ENCODE measurements at regions not wholly inside any gene's neighbourhood (a gene's known extent, or its start where the extent isn't known, plus 50 kb on each side); places are given as distances from the start of the nearest gene placed in this dataset.
A peak's percentile ranks its signal among the peaks of the same experiment; 100 is the strongest.

DNA sequence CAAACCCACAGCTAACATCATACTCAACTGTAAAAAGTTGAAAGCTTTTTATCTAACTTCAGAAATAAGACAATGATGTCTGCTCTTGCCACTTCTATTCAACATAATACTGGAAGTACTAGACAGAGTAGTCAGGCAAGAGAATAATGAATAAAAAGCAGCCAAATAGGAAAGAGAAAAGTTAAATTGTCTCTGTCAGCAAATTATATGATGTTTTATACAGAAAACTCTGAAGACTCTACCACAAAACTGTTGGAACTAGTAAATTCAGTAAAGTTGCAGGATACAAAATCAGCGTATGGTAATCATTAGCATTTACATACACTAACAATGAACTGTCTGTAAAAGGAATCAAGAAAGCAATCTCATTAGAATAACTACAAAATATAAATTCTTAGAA lies 752.9 kb upstream of the CT83 start:
- DNase-seq = no peak

DNA sequence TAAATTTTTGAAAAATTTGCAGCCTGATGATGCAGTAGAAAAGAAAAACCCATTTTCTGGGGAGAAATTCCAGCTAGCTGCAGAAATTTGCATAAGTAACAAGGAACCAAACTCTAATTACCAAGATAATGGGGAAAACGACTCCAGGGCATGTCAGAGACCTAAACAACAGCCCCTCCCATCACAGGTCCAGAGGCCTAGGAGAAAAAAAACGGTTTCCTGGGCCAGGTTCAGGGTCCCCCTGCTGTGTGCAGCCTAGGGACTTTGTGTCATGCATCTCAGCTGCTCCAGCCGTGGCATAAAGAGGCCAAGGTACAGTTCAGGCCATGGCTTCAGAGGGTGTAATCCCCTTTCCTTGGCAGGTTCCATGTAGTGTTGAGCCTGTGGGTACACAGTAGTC lies 733.7 kb upstream of the CT83 start:
- DNase-seq = no peak

DNA sequence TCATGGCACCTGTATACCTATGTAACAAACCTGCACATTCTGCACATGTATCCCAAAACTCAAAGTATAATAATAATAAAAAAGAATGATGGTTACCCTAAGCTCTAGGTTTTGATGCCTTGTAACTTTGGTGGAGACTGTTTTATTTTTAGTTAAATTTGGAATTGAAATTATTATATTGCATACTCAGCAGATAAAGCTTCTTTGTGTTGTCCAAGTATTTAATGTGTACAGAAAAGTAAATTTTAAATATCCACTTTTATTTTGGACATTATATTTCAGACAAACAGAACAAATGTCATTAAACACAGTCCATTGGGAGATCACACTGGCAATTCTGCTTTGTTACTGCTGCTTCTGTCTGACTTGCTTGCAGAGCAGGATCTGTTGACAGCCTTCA lies 684.5 kb upstream of the CT83 start:
- DNase-seq = no peak

DNA sequence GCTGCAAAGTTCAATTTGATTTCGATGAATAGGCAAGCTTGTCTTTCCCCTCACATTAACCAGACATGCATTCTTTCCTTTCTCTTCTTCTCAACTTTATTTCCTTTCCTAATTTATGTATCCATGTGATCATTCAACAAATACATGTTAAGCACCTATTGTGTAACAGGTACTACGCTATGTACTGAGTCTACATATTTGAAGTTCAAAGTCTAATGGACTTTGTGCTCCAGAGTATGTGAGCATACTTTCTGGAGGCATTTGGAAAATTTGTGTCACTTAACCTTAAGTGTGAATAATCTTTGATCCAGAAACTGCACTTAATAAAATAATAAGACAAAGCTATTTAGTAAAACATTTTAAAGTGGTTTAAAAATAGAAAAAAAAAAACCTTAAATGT lies 675.3 kb upstream of the CT83 start:
- no peak for DNase-seq

DNA sequence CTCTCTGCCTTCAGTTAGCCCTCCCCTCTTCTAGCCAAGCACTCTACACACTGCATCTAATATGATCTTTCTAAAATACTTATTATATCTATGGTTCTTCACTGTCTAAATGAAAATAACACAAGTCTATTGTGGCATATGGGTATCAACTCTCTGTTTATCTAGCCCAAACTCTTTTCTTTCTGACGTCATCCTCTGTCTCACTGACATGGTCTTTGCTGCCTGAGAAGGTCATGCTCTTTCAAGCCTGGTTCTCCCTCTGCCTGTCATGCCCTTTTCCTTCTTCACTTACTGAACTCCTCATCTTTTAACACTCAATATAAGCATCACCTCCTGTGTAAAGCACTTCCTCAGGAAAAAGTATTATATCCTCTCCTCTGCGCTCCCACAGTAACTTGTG lies 672.2 kb upstream of the CT83 start:
- no peak for DNase-seq

GRCh38 chrX:117120700-117121099 lies 657.9 kb upstream of the CT83 start:
- no peak for DNase-seq

DNA sequence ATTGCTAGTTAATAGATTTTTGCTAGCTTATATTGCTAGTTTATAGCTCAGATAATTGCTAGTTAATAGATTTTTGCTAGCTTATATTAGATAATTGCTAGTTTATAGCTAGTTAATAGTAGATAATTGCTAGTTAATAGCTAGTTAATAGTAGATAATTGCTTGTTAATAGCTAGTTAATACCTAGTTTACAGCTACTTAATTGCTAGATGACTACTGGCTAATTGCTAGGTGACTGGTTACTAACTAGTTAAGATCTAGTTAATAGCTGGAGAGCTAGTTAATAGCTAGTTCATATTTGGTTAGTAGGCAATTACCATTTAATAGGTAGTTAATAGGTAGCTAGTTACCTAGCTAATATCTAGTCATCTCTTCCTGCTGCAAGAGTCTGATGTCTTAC lies 633.8 kb upstream of the CT83 start:
- DNase-seq = no peak

- no peak for DNase-seq
These were observed 632.6 kb upstream of the CT83 start for GRCh38 chrX:117095393-117095792.

- DNase-seq = no peak
These were observed 631.4 kb upstream of the CT83 start for GRCh38 chrX:117094149-117094548.

DNA sequence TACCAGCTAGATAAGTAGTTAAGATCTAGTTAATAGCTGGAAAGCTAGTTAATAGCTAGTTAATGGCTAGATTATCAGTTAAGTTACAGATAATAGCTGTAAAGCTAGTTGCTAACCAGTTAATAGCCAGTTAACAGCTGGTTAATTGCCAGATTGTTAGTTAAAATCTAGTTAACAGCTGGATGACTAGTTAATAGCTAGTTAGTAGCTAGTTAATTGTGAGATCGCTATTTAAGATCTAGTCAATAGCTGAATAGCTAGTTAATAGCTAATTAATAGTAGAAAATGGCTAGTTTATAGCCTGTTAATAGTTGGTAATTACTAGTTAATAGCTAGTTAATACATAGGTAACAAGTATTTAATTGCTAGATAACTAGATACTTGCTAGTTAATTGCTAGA lies 630.5 kb upstream of the CT83 start:
- no peak for DNase-seq

- DNase-seq = no peak
These were observed 629.9 kb upstream of the CT83 start for GRCh38 chrX:117092641-117093040.

- no peak for DNase-seq
These were observed 600.4 kb upstream of the CT83 start for GRCh38 chrX:117063224-117063623.

- no peak for DNase-seq
These were observed 597.1 kb upstream of the CT83 start for GRCh38 chrX:117059848-117060247.

- no peak for DNase-seq
These were observed 590.5 kb upstream of the CT83 start for GRCh38 chrX:117053260-117053659.

GRCh38 chrX:117038918-117039440 lies 576.2 kb upstream of the CT83 start:
- no peak for DNase-seq

GRCh38 chrX:117010243-117010642 lies 547.5 kb upstream of the CT83 start:
- no peak for DNase-seq

- DNase-seq = no peak
These were observed 540.2 kb upstream of the CT83 start for GRCh38 chrX:117002981-117003380.

DNA sequence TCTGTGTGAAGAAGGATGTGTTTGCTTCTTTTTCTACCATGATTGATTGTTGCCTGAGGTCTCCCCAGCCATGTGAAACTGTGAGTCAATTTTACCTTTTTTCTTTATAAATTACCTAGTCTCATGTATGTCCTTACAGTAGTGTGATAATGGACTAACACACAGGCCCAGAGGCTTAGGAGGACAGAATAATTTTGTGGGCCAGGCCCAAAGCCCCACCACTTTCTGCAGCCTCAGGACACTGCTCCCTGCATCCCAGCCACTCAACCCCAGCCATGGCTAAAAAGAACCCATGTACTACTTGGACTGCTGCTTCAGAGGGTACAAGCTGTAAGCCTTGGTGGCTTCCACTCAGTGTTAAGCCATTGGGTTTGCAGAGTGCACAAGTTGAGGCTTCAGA lies 512.7 kb upstream of the CT83 start:
- DNase-seq = no peak

- DNase-seq = no peak
These were observed 509.6 kb upstream of the CT83 start for GRCh38 chrX:116972362-116972761.

- peak in 1 of 2 experiments; percentile 12 for DNase-seq
These were observed 499.3 kb upstream of the CT83 start for GRCh38 chrX:116961872-116962582.

GRCh38 chrX:116930311-116930710 lies 467.5 kb upstream of the CT83 start:
- DNase-seq = no peak

DNA sequence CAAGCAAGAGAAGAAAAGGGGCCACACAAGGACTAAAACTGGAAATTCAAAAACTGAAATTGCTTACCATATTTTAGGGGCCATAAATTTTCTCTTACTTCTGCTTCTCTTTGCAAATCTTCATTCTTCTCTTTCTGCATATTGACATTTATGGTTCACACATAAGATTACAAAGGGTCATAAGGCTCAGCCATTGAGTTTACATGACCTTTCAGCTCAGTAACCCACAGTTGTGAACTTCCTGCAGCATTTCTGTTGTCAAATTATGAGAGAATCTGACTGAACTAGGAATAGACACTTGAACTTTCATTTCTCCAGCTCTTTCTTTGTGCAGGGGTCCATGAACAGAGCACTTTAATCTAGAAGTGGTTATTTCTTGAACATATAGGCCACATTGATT lies 434.8 kb upstream of the CT83 start:
- no peak for DNase-seq

DNA sequence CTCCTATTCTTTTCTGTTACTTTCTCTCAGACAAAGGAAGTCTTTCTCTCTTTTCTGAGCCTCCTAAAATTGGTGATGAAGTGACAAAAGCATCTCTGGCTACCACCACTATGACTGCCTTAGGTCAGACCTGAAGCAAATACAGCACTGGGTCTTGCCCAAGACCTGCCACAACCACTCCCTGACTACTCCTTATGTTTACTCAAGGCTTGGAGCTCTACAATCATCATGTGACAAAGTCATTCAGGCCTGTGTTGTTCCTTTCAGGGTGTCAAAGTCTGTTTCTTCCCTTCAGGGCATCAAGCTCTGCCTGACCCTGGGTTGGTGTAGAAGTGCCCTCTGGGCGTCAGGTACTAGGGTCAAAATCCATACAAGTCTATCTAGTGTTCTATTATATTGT lies 419.2 kb upstream of the CT83 start:
- no peak for DNase-seq

DNA sequence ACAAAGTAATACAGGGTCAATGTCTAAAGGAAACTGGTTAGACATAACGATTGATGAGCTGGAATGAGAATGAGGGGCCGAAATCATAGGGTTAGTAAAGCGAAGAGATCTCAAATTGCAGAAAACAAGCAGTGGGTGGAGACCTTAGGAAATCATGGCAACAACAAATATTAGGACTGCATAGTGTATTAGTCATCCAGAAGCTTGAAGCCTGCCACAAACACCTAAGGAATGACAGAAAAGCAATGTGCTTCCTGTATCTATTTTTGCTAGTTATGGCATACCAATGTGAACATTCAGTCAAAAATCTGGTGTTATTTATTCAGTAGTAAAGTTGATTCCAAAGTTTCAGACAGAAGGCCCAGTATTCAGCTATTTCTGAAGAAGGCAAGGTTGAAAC lies 410.9 kb upstream of the CT83 start:
- DNase-seq = peak; percentile 6 to 79

GRCh38 chrX:116872931-116873330 lies 410.2 kb upstream of the CT83 start:
- peak; percentile 1 to 6 for DNase-seq
